GM10248 (cell line): ENCODE measurements at regions not wholly inside any gene's neighbourhood (a gene's known extent, or its start where the extent isn't known, plus 50 kb on each side); places are given as distances from the start of the nearest gene placed in this dataset.
A peak's percentile ranks its signal among the peaks of the same experiment; 100 is the strongest.

Source experiments
- CTCF ChIA-PET: fragments of 300-600 bp; sonication (Branson Sonifier 250); formaldehyde crosslinking; extraction: SDS; loops from one replicate; lab custom pipeline; 2021; ENCODE audit warnings: antibody characterized with exemption; lab: Yijun Ruan, JAX
- POLR2A ChIA-PET: fragments of 350-650 bp; sonication (Branson Sonifier 250); formaldehyde crosslinking; extraction: SDS; loops from one replicate; lab custom pipeline; 2020; ENCODE audit warnings: antibody characterized with exemption; lab: Yijun Ruan, JAX
- DNase-seq: peaks from one replicate; pipeline ENCODE4 v3.0.0; 2012; ENCODE audit errors: extremely low spot score
- CTCF ChIP-seq: IDR thresholded peaks from 2 replicates; pipeline ENCODE4 v1.5.1; 2012; ENCODE audit warnings: mild to moderate bottlenecking, low read depth; ENCODE audit errors: extremely low read depth, missing control alignments, control extremely low read depth

- no peak for DNase-seq
- POLR2A ChIA-PET: no interaction called here
- CTCF ChIA-PET: interaction anchor here (0.7 to 4.0 kb wide), 4 partner anchors 10 to 26 kb away, joined by 3 to 16 read pairs (median 4); no protein-coding TSS in a partner anchor
- no peak for TF ChIP-seq CTCF
These were observed 78.6 kb upstream of the CLMP start for GRCh38 chr11:123273616-123274015.

DNA sequence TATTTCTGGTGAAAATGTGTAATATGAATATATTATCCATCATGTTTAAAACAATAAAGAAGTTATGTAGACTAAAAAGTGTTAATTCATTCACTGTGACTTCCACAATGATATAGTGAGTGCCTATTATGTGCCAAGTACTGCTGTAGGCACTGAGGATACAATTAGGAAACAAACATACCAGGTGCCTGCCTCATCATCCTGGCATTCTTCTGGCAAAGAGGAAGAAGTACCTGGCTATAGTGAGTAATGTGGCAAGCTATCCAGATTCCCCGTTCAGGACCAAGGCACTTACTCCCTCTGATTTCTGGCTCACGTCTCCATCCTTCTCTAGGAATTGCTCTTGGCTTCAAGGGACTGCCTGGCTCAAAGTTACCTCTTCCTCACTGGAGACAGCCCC, 77.5 kb upstream of the CLMP start:
- ChIA-PET POLR2A (no interaction called here), CTCF (interaction anchor here (1.2 to 4.0 kb wide), 4 partner anchors 9 to 28 kb away, joined by 3 to 16 read pairs (median 4); no protein-coding TSS in a partner anchor)
- no peak for DNase-seq
- no peak for TF ChIP-seq CTCF

GRCh38 chr11:123268156-123268555, 73.1 kb upstream of the CLMP start:
- CTCF ChIA-PET: interaction anchor here (1.2 to 2.8 kb wide), 5 partner anchors 14 to 313 kb away, joined by 3 to 13 read pairs (median 4); no protein-coding TSS in a partner anchor
- POLR2A ChIA-PET: no interaction called here
- no peak for TF ChIP-seq CTCF

DNA sequence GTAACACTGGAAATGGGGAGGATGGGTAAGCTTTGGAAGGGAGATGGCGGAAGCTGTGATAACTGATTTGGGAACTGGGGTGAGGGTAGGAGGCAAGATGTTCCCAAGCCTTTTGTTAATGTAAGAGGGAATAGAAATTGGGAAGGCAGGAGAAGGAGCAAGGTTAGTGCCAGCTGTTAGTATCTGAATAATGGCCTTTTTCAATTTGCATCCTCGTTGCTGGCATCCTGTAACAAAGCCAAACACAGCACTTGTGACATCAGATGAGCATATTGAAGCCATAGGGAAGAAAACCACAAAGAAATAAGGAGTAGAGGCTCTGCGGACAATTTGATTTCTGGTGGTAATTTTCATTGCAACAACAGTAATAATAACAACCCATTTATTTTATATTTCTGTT, 70.9 kb upstream of the CLMP start:
- CTCF ChIA-PET: interaction anchor here (1.1 kb wide), 1 partner anchor 11 kb away, joined by 4 read pairs; no protein-coding TSS in a partner anchor

More at GRCh38 chr11:123268156-123268555, 73.1 kb upstream of the CLMP start:
- DNase-seq: no peak

DNA sequence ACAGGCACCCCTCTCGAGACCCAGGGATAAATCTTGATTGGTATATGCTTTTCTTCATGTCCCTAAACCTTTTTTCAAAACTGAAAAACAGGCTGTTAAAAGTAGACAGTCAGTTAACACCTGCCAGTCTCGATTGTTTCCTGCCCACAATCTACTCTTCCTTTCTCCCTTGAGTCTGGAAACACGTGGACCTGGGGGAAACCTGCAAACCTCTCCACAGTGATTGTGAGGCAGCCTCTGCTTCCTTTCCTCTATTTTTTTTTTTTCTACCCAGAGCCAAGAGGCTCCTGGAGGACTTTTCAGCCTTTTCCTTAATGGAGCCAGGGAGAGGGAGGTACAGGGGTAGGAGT, 69.4 kb upstream of the CLMP start:
- ChIA-PET POLR2A (no interaction called here), CTCF (interaction anchor here (0.6 to 10.3 kb wide), 3 partner anchors 19 to 154 kb away, joined by 3 to 88 read pairs (median 3); no protein-coding TSS in a partner anchor)
- DNase-seq: no peak
- TF ChIP-seq CTCF: no peak

More for the DNA sequence above, 70.9 kb upstream of the CLMP start:
- POLR2A ChIA-PET: no interaction called here
- DNase-seq: no peak
- TF ChIP-seq CTCF: no peak

DNA sequence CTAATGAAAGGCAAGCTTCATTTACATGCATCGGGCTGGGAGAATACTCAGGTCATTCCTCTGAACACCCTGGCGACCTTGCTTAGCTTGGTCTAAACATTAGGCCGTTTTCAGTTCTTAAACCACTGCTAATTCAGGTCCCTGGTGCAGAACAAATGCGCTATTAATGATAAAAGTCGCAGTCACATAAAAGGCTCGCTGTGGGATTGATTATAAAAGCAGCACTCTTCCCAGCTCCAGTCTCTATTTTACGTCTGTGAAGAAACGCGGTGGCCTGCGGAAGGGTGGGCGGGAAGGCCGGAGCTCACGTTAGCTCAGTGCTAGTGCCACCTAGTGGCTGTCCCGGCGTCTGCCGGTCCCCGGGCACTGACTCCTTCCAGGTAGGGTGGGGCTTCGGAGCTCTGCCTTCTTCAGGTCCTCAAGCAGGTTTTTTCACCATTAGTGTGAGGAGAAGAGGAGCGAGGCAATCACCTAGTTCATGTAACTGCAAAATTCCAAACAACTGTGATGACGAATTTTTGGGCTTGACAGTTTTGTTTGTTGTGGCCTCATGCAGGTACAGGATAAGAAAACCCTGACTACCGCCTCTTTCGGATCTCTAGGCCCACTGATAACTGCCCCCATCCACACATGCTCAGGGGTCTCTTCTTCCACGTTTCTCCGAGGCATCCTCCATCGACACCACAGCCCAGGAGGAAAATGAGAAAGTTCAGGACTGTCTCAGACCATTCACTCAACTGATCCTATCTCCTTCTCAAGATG, 66.5 kb upstream of the CLMP start:
- TF ChIP-seq CTCF: peak; percentile 89
- CTCF ChIA-PET: interaction anchor here (0.6 to 10.3 kb wide), 51 partner anchors 8 to 606 kb away, joined by 3 to 88 read pairs (median 4); partner anchors contain the start of gene UBASH3B
- DNase-seq: peak; percentile 76
- POLR2A ChIA-PET: no interaction called here
